ENCODE measurements at regions not wholly inside any gene's neighbourhood (a gene's known extent, or its start where the extent isn't known, plus 50 kb on each side); places are given as distances from the start of the nearest gene placed in this dataset.

- H3K27ac ChIP-seq (ENCODE audit: low read depth) = no peak overlapping the region
- H3K4me2 ChIP-seq = no peak overlapping the region
- no peak for TF ChIP-seq ETS1 (IDR thresholded peaks at IDR 0.05)
- no peaks in the 10 kb centered on the region for H3K79me2 ChIP-seq (replicated peaks; ENCODE audit: insufficient read depth)
- H3K4me3 Mint-ChIP-seq = no peak overlapping the region
- H2AFZ ChIP-seq = no peak overlapping the region
- no peak overlapping the region for H3K4me3 ChIP-seq
- H3K4me1 ChIP-seq (ENCODE audit: insufficient read depth) = no peaks in the 10 kb centered on the region
- no peaks in the 10 kb centered on the region for H3F3A ChIP-seq (replicated peaks; ENCODE audit: low read depth)
- H3K27me3 Mint-ChIP-seq (ENCODE audit: insufficient read depth, low read depth, poor library complexity) = no peaks in the 10 kb centered on the region
- H3K9me2 ChIP-seq (ENCODE audit: insufficient read depth) = no peaks in the 10 kb centered on the region; the same call in 1 of the 2 replicates
- H4K20me1 ChIP-seq (replicated peaks; ENCODE audit: insufficient read depth) = no peaks in the 10 kb centered on the region
- no peaks in the 10 kb centered on the region for H3K36me3 Mint-ChIP-seq (ENCODE audit: low read depth)
- no peaks in the 10 kb centered on the region for H3K9me3 Mint-ChIP-seq
- DNase-seq (ENCODE audit: low spot score) (no peak), ATAC-seq (no peak)
- no peaks in the 10 kb centered on the region for H3K4me1 Mint-ChIP-seq
- H3K36me3 ChIP-seq (ENCODE audit: insufficient read depth) = no peaks in the 10 kb centered on the region
- H3K27me3 ChIP-seq (ENCODE audit: insufficient read depth) = no peaks in the 10 kb centered on the region
- H3K27ac Mint-ChIP-seq = no peak overlapping the region
Observed at GRCh38 chr14:41549821-41550607, 56.7 kb upstream of the LRFN5 start.

- H3K4me3 ChIP-seq = no peak overlapping the region
- Mint-ChIP-seq H3K27me3 (ENCODE audit: insufficient read depth, low read depth, poor library complexity) (no peaks in the 10 kb centered on the region), H3K4me3 (no peak overlapping the region), H3K36me3 (ENCODE audit: low read depth) (no peaks in the 10 kb centered on the region), H3K9me3 (no peaks in the 10 kb centered on the region), H3K4me1 (no peaks in the 10 kb centered on the region), H3K27ac (no peak overlapping the region)
- H3K4me1 ChIP-seq (ENCODE audit: insufficient read depth) = no peaks in the 10 kb centered on the region
- TF ChIP-seq JUNB (IDR thresholded peaks at IDR 0.05; ENCODE audit: unreplicated experiment) (no peak), ZNF114 (CRISPR knock-in tag; IDR thresholded peaks at IDR 0.05) (no peak), EZH2phosphoT487 (IDR thresholded peaks at IDR 0.05; ENCODE audit: unreplicated experiment) (no peak), STAT1 (IDR thresholded peaks at IDR 0.05; ENCODE audit: unreplicated experiment) (no peak), NANOG (IDR thresholded peaks at IDR 0.05; ENCODE audit: borderline replicate concordance) (no peak), POLR2AphosphoS5 (IDR thresholded peaks at IDR 0.05; ENCODE audit: low read depth) (no peak), CREB1 (CRISPR knock-in tag; IDR thresholded peaks at IDR 0.05; ENCODE audit: low read depth) (no peak)
- H3K9me2 ChIP-seq (ENCODE audit: insufficient read depth) = no peaks in the 10 kb centered on the region; the same call in 1 of the 2 replicates
- H3K27me3 ChIP-seq (ENCODE audit: insufficient read depth) = no peaks in the 10 kb centered on the region
- ATAC-seq (no peak), DNase-seq (ENCODE audit: low spot score) (no peak)
- no peaks in the 10 kb centered on the region for H3F3A ChIP-seq (replicated peaks; ENCODE audit: low read depth)
- no peaks in the 10 kb centered on the region for H4K20me1 ChIP-seq (replicated peaks; ENCODE audit: insufficient read depth)
- no peak overlapping the region for H3K4me2 ChIP-seq
- H3K79me2 ChIP-seq (replicated peaks; ENCODE audit: insufficient read depth) = no peaks in the 10 kb centered on the region
- no peak overlapping the region for H3K27ac ChIP-seq (ENCODE audit: low read depth)
- H3K36me3 ChIP-seq (ENCODE audit: insufficient read depth) = no peaks in the 10 kb centered on the region
- no peak overlapping the region for H2AFZ ChIP-seq
Observed at GRCh38 chr14:41549282-41549681, 57.4 kb upstream of the LRFN5 start.

GRCh38 chr14:41548666-41549065 is 58.0 kb upstream of the LRFN5 start:
- H3K4me1 ChIP-seq (ENCODE audit: insufficient read depth) = no peaks in the 10 kb centered on the region
- no peaks in the 10 kb centered on the region; the same call in 2 of the 3 replicates for H3K4me1 Mint-ChIP-seq
- no peaks in the 10 kb centered on the region for H3K36me3 ChIP-seq (ENCODE audit: insufficient read depth)
- H4K20me1 ChIP-seq (replicated peaks; ENCODE audit: insufficient read depth) = no peaks in the 10 kb centered on the region
- DNase-seq (ENCODE audit: low spot score) (no peak), ATAC-seq (no peak)
- H3F3A ChIP-seq (replicated peaks; ENCODE audit: low read depth) = no peaks in the 10 kb centered on the region
- H3K9me3 Mint-ChIP-seq = no peaks in the 10 kb centered on the region
- H3K27me3 Mint-ChIP-seq (ENCODE audit: insufficient read depth, low read depth, poor library complexity) = no peaks in the 10 kb centered on the region
- H3K27ac ChIP-seq (ENCODE audit: low read depth) = no peak overlapping the region
- H3K4me3 Mint-ChIP-seq = no peak overlapping the region
- H3K79me2 ChIP-seq (replicated peaks; ENCODE audit: insufficient read depth) = no peaks in the 10 kb centered on the region
- H2AFZ ChIP-seq = no peak overlapping the region
- no peaks in the 10 kb centered on the region; the same call in 1 of the 2 replicates for H3K9me2 ChIP-seq (ENCODE audit: insufficient read depth)
- no peaks in the 10 kb centered on the region for H3K27me3 ChIP-seq (ENCODE audit: insufficient read depth)
- no peak overlapping the region for H3K27ac Mint-ChIP-seq
- no peaks in the 10 kb centered on the region for H3K36me3 Mint-ChIP-seq (ENCODE audit: low read depth)
- no peak overlapping the region for H3K4me2 ChIP-seq
- H3K4me3 ChIP-seq = no peak overlapping the region
- TF ChIP-seq CREB1 (CRISPR knock-in tag; IDR thresholded peaks at IDR 0.05; ENCODE audit: low read depth) (no peak), EZH2 (IDR thresholded peaks at IDR 0.05; ENCODE audit: low read depth, unreplicated experiment) (no peak), JUNB (IDR thresholded peaks at IDR 0.05; ENCODE audit: unreplicated experiment) (no peak), EZH2phosphoT487 (IDR thresholded peaks at IDR 0.05; ENCODE audit: unreplicated experiment) (no peak), ZNF462 (CRISPR knock-in tag; IDR thresholded peaks at IDR 0.05) (no peak)

All from GM23338 (cell line).